Pancreas (tissue), 10 donors: ENCODE measurements at regions not wholly inside any gene's neighbourhood (a gene's known extent, or its start where the extent isn't known, plus 50 kb on each side); places are given as distances from the start of the nearest gene placed in this dataset.

ENCODE experiments used
- ATAC-seq, 4 donors: fragments of 200-7000 bp; cut with Tn5 transposase; one replicate each; pipeline versions ENCODE4 v1.8.0 to v1.9.1; 2020; ENCODE audit warnings: mild to moderate bottlenecking in 4 of 4, moderate library complexity in 4 of 4
- DNase-seq, 6 donors: peaks; one replicate each; pipeline ENCODE4 v3.0.0-alpha.2; 2020
- FAIRE-seq: peaks from 2 replicates; lab custom pipeline; 2012; peaks lifted over from hg19 to GRCh38; lab: Jason Lieb, UNC
- H3K27ac ChIP-seq, 4 donors: fragments of 200-600 bp; sonication (generic); 1 replicate in 3 of 4; 2 replicates in 1 of 4; pipeline versions ENCODE4 v1.5.0 to v1.8.0; 2020
- H3K27me3 ChIP-seq, 4 donors: fragments of 200-600 bp; one replicate each; pipeline ENCODE4 v1.8.0; 2021
- H3K36me3 ChIP-seq, 3 donors: fragments of 200-600 bp; sonication (generic) in 1 of 3; one replicate each; pipeline versions ENCODE4 v1.5.0 to v1.8.0; 2020 to 2021
- H3K4me1 ChIP-seq, 3 donors: fragments of 200-600 bp; one replicate each; pipeline ENCODE4 v1.8.0; 2021
- H3K4me3 ChIP-seq, 4 donors: fragments of 200-600 bp; sonication (generic) in 2 of 4; one replicate each; pipeline versions ENCODE4 v1.5.0 to v1.8.0; 2020 to 2021
- H3K9me3 ChIP-seq, 4 donors: fragments of 200-600 bp; one replicate each; pipeline ENCODE4 v1.8.0; 2021
- WGBS, 2 donors: extraction: QIAGEN DNeasy Blood & Tissue Kit; methylation state at CpG; one replicate each; pipeline ENCODE4 v1.1.7; 2013; 5-methylcytosine and 5-hydroxymethylcytosine counted together
- intact Hi-C, 3 donors: fragments of 100-400 bp; cut with DNase I; formaldehyde crosslinking; loops; one replicate each; pipeline versions ENCODE4 v1.11.1 to v1.14.2; 2022
- TF ChIP-seq, protein P1 (sequence below), 4 donors: fragments of 200-600 bp; sonication (generic) in 3 of 4; IDR thresholded peaks; one replicate each; pipeline versions ENCODE4 v1.5.0 to v1.8.0; 2021; ENCODE audit warnings: antibody characterized with exemption in 4 of 4
- donor health status: healthy with polysubstance abuse.
- donor health status: DM: no; HTN: no; CAD: no; lungs with moderate emphysema.
- donor health status: DM: no; HTN: no; CAD: no.
- donor health status: control.
- donor health status: control.
- donor health status: Bipolar disorder and iron deficiency.
- donor health status: DM: yes; HTN: yes; CAD: no.
- donor health status: DM: no; HTN: no; CAD: no.
- donor health status: DM: no; HTN: no; CAD: no.
- donor health status: DM: yes; HTN: yes; CAD: no.

DNA sequence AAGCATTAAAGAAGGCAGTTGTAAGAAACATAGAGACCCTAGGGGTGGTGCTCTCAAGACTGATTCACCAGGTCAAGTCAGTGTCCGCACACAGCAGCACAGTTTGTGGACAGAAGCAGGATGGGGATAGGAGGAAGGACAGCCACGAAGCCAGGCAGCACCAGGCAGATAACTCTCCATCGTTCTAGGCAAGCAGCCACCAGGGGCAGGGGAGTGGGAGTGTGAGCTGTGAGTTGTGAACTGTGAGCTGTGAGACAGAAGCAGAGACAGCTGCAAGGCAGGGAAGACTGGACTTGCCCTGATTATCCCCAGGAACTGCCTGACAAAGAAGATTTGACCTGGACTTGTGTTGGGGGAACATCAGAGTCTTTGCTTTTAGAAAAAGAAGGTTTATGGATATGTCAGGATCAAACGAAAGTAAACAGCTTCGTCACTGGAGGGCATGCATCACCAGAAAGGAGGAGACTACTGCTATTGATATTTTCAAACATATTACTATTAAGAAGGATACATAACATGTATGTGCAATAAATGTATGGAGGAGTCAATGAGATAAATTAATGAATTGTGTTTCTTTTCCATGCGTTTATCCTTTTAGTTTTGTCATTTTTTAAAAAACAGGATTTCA lies 286.1 kb downstream of the IRS2 start:
- no peak for FAIRE-seq
- TF ChIP-seq, protein P1, sequence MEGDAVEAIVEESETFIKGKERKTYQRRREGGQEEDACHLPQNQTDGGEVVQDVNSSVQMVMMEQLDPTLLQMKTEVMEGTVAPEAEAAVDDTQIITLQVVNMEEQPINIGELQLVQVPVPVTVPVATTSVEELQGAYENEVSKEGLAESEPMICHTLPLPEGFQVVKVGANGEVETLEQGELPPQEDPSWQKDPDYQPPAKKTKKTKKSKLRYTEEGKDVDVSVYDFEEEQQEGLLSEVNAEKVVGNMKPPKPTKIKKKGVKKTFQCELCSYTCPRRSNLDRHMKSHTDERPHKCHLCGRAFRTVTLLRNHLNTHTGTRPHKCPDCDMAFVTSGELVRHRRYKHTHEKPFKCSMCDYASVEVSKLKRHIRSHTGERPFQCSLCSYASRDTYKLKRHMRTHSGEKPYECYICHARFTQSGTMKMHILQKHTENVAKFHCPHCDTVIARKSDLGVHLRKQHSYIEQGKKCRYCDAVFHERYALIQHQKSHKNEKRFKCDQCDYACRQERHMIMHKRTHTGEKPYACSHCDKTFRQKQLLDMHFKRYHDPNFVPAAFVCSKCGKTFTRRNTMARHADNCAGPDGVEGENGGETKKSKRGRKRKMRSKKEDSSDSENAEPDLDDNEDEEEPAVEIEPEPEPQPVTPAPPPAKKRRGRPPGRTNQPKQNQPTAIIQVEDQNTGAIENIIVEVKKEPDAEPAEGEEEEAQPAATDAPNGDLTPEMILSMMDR (IDR thresholded peaks at IDR 0.05) = no peak
- 52 to 65% methylated on average over 6 of the region's 6 CpGs for WGBS, 2 donors
- H3K4me3 ChIP-seq = no peak overlapping the region
- intact Hi-C loops = no loop called here
- no peak for ATAC-seq
- no peak for DNase-seq
- H3K9me3 ChIP-seq = no peaks in the 10 kb centered on the region
- no peaks in the 10 kb centered on the region for H3K4me1 ChIP-seq
- H3K36me3 ChIP-seq = no peaks in the 10 kb centered on the region
- no peak overlapping the region for H3K27ac ChIP-seq
- H3K27me3 ChIP-seq = no peaks in the 10 kb centered on the region

DNA sequence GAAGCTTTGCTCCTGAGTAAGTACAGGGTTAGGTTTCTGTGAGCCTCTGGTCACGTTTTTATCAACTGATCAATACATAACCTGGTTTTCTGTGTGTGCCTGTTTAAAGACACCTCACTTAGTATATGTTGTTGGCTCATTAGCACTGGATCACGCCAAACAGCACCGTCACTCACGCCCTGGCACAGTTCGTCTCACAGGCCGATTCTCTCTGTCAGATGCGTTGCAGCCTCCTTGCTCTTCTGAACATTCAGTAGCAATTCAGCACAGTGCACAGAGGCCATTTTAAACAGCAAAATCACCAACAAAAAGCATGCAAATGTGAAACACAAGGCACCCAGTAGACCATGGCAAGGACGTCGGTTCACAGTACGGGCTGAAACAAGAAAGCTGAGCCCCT lies 288.5 kb downstream of the IRS2 start:
- intact Hi-C loops = no loop called here
- Histone ChIP-seq H3K36me3 (no peaks in the 10 kb centered on the region), H3K4me3 (no peak overlapping the region), H3K27ac (no peak overlapping the region), H3K27me3 (no peaks in the 10 kb centered on the region), H3K4me1 (no peaks in the 10 kb centered on the region), H3K9me3 (no peaks in the 10 kb centered on the region)
- FAIRE-seq (no peak), ATAC-seq (no peak), DNase-seq (no peak)
- WGBS, 2 donors = 56 to 58% methylated on average over 10 of the region's 10 CpGs
- TF ChIP-seq, protein P1 (IDR thresholded peaks at IDR 0.05) = no peak

DNA sequence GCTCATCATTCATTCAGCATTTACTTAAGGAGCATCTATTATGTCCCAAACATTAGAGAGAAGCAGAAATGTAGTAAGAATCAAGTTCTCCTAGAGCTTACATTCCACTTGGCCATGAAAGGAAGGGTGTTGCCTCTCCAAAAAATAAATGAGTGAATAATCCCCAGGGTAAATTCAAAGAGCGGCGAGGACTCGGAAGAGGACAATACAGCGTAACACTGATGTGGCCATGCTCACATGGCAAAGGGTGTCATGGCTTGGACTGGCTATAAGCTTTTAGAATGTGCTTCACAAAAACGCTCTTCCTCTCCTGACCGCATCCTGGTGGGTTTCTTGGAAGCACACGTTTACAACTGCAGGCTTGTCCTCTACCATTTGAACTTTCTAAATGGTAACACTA lies 290.2 kb downstream of the IRS2 start:
- TF ChIP-seq, protein P1 (IDR thresholded peaks at IDR 0.05) = no peak
- DNase-seq (no peak), FAIRE-seq (no peak), ATAC-seq (no peak)
- 76 to 81% methylated on average over 7 of the region's 7 CpGs for WGBS, 2 donors
- H3K4me1 ChIP-seq = no peaks in the 10 kb centered on the region
- intact Hi-C loops = no loop called here
- H3K4me3 ChIP-seq = no peak overlapping the region
- no peaks in the 10 kb centered on the region for H3K27me3 ChIP-seq
- no peak overlapping the region for H3K27ac ChIP-seq
- H3K9me3 ChIP-seq = no peaks in the 10 kb centered on the region
- H3K36me3 ChIP-seq = no peaks in the 10 kb centered on the region

DNA sequence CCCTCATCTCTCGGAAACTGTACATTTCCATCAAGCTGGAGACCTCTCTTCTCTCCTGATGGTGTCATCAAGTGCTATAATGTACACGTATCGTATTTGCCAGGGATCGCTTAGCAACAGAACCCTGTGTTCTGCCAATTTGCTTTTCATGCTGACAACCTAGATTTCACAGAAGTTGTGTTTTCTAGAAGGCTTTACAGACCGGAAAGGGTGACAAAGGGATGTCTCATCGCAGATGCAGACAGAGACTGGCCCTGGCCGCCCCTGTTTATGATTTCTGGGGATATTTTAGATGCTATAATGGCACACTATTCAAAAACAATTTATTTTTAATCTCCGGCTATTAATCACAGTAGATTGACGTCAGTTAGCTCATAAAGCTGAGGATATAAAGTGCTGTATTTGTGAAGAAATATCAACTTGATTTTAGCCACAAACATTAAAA lies 291.4 kb downstream of the IRS2 start:
- H3K36me3 ChIP-seq = no peaks in the 10 kb centered on the region
- no peaks in the 10 kb centered on the region for H3K9me3 ChIP-seq
- H3K4me1 ChIP-seq = no peaks in the 10 kb centered on the region
- WGBS, 2 donors = 57 to 73% methylated on average over 9 of the region's 9 CpGs
- ATAC-seq (peak in 2 of 4 donors; percentile 72 to 78), DNase-seq (no peak), FAIRE-seq (no peak)
- peak overlapping the region in 1 of 4 donors; percentile 33 for H3K27ac ChIP-seq
- intact Hi-C loops = no loop called here
- no peak overlapping the region for H3K4me3 ChIP-seq
- TF ChIP-seq, protein P1 (IDR thresholded peaks at IDR 0.05) = no peak
- no peaks in the 10 kb centered on the region for H3K27me3 ChIP-seq

DNA sequence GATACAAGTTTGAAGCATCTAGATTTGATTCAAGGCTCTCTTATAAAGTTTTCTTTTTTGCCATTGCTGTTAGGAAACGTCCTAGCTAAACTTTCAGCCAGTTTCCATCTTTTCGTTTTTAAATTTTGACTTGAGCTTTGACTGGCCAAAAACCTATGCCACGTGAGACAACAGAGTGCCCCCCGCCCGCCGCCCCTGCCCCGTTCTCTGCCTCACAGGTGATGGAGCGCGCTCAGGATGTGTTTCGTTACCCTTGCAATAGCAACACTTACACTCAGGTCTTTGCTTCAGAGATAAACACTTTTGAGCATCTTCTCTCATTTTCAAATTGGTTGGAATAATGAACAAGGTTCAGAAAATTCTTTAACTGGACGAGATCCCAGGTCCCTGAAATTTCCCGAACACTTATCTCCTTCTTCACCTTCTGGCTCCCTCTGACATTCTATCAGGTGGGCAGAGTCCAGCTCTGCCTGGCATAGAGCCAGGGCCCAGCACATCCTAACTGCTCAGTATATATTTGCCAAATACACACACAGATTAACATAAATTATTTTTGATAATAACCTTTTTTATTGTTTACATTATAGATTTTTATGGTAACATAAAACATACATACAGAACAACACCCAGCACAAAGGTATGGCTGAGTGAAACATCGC lies 301.1 kb downstream of the IRS2 start:
- DNase-seq (no peak), ATAC-seq (no peak)
- intact Hi-C loops = no loop called here

More for the DNA sequence above, 301.1 kb downstream of the IRS2 start:
- H3K4me1 ChIP-seq = no peaks in the 10 kb centered on the region
- H3K9me3 ChIP-seq = no peaks in the 10 kb centered on the region
- H3K4me3 ChIP-seq = no peak overlapping the region
- no peaks in the 10 kb centered on the region for H3K36me3 ChIP-seq
- TF ChIP-seq, protein P1 (IDR thresholded peaks at IDR 0.05) = no peak
- no peaks in the 10 kb centered on the region for H3K27me3 ChIP-seq
- no peak for FAIRE-seq
- WGBS, 2 donors = 71 to 79% methylated on average over 13 of the region's 13 CpGs
- no peak overlapping the region for H3K27ac ChIP-seq
